ENCODE measurements at regions not wholly inside any gene's neighbourhood (a gene's known extent, or its start where the extent isn't known, plus 50 kb on each side); places are given as distances from the start of the nearest gene placed in this dataset.
"Not testable (repeated sequence)": the region's sequence is repeated elsewhere in the genome, so short reads cannot be mapped to it uniquely, and the experiment has no call there.

- FAIRE-seq (no peak), DNase-seq (ENCODE audit: extremely low spot score, insufficient read length, low read depth) (no peak)
These were observed 349.5 kb upstream of the ZNF32 start for GRCh38 chr10:43998021-43998809.

DNA sequence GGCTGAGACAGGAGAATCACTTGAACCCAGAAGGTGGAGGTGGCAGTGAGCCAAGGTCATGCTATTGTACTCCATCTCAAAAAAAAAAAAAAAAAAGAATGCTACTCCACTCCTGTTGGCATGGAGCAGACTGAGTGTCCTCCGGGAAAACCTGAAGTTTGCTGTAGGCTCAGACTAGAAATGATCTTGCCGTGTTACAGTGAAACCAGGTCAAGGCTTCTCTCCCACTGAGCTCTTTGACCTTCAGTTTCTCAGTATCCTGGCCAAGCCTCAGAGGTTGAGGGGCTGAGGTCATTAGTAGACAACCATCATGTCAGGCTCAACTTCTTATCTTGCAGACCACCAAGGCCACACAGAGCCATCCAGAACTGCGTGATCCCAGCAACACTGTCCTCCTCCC, 348.6 kb upstream of the ZNF32 start:
- DNase-seq (ENCODE audit: extremely low spot score, insufficient read length, low read depth) = no peak
- no peak for FAIRE-seq

GRCh38 chr10:43994539-43994938, 345.9 kb upstream of the ZNF32 start:
- FAIRE-seq (no peak), DNase-seq (ENCODE audit: extremely low spot score, insufficient read length, low read depth) (no peak)

DNA sequence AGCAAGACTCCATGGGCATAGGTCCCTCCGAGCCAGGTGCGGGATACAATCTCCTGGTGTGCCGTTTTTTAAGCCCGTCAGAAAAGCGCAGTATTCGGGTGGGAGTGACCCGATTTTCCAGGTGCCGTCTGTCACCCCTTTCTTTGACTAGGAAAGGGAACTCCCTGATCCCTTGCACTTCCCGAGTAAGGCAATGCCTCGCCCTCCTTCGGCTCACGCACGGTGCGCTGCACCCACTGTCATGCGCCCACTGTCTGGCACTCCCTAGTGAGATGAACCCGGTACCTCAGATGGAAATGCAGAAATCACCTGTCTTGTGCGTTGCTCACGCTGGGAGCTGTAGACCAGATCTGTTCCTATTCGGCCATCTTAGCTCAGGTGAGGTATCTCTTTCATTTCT, 344.1 kb upstream of the ZNF32 start:
- not testable (repeated sequence) for FAIRE-seq; DNase-seq (ENCODE audit: extremely low spot score, insufficient read length, low read depth)

GRCh38 chr10:43986374-43986773, 337.7 kb upstream of the ZNF32 start:
- no peak for FAIRE-seq
- no peak for DNase-seq (ENCODE audit: extremely low spot score, insufficient read length, low read depth)

- DNase-seq (ENCODE audit: extremely low spot score, insufficient read length, low read depth) (no peak), FAIRE-seq (no peak)
These were observed 337.3 kb upstream of the ZNF32 start for GRCh38 chr10:43985941-43986340.

DNA sequence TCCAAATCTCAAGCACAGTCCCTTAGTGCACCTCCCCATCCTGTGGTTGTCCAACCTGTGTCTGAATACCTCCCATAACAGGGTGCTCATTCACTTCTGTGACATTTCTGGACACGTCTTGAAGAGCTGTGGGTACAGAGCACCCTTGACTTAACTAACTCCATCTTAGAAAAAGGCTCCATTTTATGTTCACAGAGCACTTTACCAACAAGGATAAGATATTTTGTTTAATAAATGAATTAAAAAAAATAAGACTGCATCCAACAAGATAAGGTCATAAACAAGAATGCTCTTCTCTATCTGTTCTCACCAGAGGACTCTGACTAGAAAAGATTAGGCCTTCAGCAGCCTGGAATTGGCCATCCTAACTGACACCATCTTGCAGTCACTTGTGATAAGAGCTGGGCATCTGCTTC, 335.2 kb upstream of the ZNF32 start:
- FAIRE-seq (no peak), DNase-seq (ENCODE audit: extremely low spot score, insufficient read length, low read depth) (no peak)

GRCh38 chr10:43983405-43983804, 334.7 kb upstream of the ZNF32 start:
- FAIRE-seq = no peak
- DNase-seq (ENCODE audit: extremely low spot score, insufficient read length, low read depth) = no peak

GRCh38 chr10:43982250-43982649, 333.6 kb upstream of the ZNF32 start:
- FAIRE-seq = no peak

GRCh38 chr10:43981696-43982095, 333.0 kb upstream of the ZNF32 start:
- FAIRE-seq = no peak
- DNase-seq (ENCODE audit: extremely low spot score, insufficient read length, low read depth) = no peak

More at GRCh38 chr10:43982250-43982649, 333.6 kb upstream of the ZNF32 start:
- no peak for DNase-seq (ENCODE audit: extremely low spot score, insufficient read length, low read depth)

DNA sequence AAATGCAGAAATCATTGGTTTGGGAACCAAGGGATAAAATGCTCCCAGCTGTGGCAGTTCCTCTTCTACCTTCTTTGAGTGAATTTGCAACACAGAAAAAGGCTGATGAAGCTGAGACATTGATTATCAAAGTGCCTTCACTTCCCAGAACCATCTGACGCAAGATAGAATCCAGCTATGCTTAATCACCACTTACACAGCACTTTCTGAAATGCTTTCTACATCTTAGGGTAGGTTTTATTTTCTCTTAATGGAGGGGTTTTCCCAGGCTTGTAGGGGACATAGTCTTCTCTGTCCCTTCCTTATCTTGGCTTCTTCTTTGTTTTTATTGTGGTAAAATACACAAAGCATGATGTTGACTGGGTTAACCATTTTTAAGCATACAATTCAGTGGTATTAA, 332.6 kb upstream of the ZNF32 start:
- FAIRE-seq (no peak), DNase-seq (ENCODE audit: extremely low spot score, insufficient read length, low read depth) (no peak)

GRCh38 chr10:43980715-43981114, 332.0 kb upstream of the ZNF32 start:
- DNase-seq (ENCODE audit: extremely low spot score, insufficient read length, low read depth) (no peak), FAIRE-seq (no peak)

GRCh38 chr10:43980313-43980712, 331.6 kb upstream of the ZNF32 start:
- no peak for FAIRE-seq
- DNase-seq (ENCODE audit: extremely low spot score, insufficient read length, low read depth) = no peak

- FAIRE-seq = no peak
- DNase-seq (ENCODE audit: extremely low spot score, insufficient read length, low read depth) = no peak
These were observed 330.9 kb upstream of the ZNF32 start for GRCh38 chr10:43979551-43979950.

- no peak for DNase-seq (ENCODE audit: extremely low spot score, insufficient read length, low read depth)
- no peak for FAIRE-seq
These were observed 330.3 kb upstream of the ZNF32 start for GRCh38 chr10:43978936-43979335.

GRCh38 chr10:43978091-43978490, 329.4 kb upstream of the ZNF32 start:
- FAIRE-seq = no peak
- DNase-seq (ENCODE audit: extremely low spot score, insufficient read length, low read depth) = no peak

GRCh38 chr10:43976292-43976691, 327.6 kb upstream of the ZNF32 start:
- DNase-seq (ENCODE audit: extremely low spot score, insufficient read length, low read depth) = no peak
- FAIRE-seq = no peak

DNA sequence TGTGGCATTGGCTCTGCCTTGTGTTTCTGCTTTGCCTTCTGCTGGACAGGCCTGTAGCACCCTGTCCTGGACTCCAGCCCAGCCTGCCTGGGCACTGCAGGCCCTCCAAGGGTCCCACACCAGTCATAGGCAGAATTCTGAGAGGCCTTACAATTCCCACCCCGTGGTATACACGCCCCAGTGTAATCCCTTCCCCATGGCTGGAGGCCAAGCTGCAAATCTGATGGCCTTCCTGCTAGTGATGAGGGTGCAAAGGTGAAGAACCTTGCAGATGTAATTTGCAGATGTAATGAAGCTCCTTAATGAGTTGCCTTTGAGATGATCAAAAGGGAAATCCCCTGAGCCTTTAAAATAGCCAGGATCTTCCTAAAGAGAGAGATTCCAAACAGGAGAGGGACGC, 325.1 kb upstream of the ZNF32 start:
- no peak for DNase-seq (ENCODE audit: extremely low spot score, insufficient read length, low read depth)
- FAIRE-seq = no peak

GRCh38 chr10:43972976-43973647, 324.4 kb upstream of the ZNF32 start:
- FAIRE-seq = no peak
- DNase-seq (ENCODE audit: extremely low spot score, insufficient read length, low read depth) = no peak

GRCh38 chr10:43971981-43972380, 323.3 kb upstream of the ZNF32 start:
- no peak for DNase-seq (ENCODE audit: extremely low spot score, insufficient read length, low read depth)
- no peak for FAIRE-seq

- FAIRE-seq = no peak
- no peak for DNase-seq (ENCODE audit: extremely low spot score, insufficient read length, low read depth)
These were observed 322.6 kb upstream of the ZNF32 start for GRCh38 chr10:43971306-43971705.

DNA sequence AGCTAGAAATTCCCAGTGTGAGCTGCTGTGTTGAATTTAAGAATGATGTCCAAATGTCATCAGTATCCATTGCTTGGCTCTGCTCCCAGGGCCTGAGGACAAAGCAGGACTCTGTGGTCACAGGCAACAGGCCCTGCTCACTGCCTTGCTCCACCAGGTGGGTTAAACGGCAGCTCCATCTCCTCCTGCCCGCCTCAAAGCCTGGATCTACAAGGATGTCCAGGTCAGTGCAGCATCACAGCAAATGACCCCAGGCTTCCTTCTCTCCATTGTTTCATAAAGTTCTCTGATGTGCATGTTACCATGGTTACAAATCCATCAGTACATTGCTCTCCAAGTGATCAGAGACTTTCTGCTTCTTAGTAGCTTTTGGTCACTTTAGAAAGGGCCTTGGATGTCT, 322.0 kb upstream of the ZNF32 start:
- DNase-seq (ENCODE audit: extremely low spot score, insufficient read length, low read depth) = no peak
- no peak for FAIRE-seq
